Heart right ventricle (tissue), 16 donors: ENCODE measurements at regions not wholly inside any gene's neighbourhood (a gene's known extent, or its start where the extent isn't known, plus 50 kb on each side); places are given as distances from the start of the nearest gene placed in this dataset.

Source experiments
- ATAC-seq, 8 donors: fragments of 200-7000 bp; cut with Tn5 transposase; one replicate each; pipeline ENCODE4 v1.9.1; 2020; ENCODE audit warnings: mild to moderate bottlenecking in 8 of 8, moderate library complexity in 8 of 8, moderate number of reproducible peaks in 1 of 8
- DNase-seq, 2 donors: peaks; one replicate each; pipeline ENCODE4 v3.0.0-alpha.2; 2020
- H3K27ac ChIP-seq, 10 donors: fragments of 200-600 bp; sonication (generic) in 2 of 10; one replicate each; pipeline versions ENCODE4 v1.5.0 to v1.8.0; 2020 to 2022; ENCODE audit warnings: mild to moderate bottlenecking in 3 of 10
- H3K27me3 ChIP-seq, 7 donors: fragments of 200-600 bp; one replicate each; pipeline ENCODE4 v1.8.0; 2021 to 2022; ENCODE audit warnings: mild to moderate bottlenecking in 2 of 7
- H3K36me3 ChIP-seq, 9 donors: fragments of 200-600 bp; sonication (generic) in 1 of 9; one replicate each; pipeline versions ENCODE4 v1.5.0 to v1.8.0; 2020 to 2022; ENCODE audit warnings: mild to moderate bottlenecking in 2 of 9
- H3K4me1 ChIP-seq, 9 donors: fragments of 200-600 bp; sonication (generic) in 1 of 9; one replicate each; pipeline versions ENCODE4 v1.5.0 to v1.8.0; 2020 to 2022; ENCODE audit warnings: mild to moderate bottlenecking in 4 of 9
- H3K4me3 ChIP-seq, 10 donors: fragments of 200-600 bp; sonication (generic) in 2 of 10; one replicate each; pipeline versions ENCODE4 v1.5.0 to v1.8.0; 2020 to 2022; ENCODE audit warnings: mild to moderate bottlenecking in 7 of 10, moderate library complexity in 2 of 10
- H3K9me3 ChIP-seq, 11 donors: fragments of 200-600 bp in 10 of 11; sonication (generic) in 2 of 11; one replicate each; pipeline versions ENCODE4 v1.5.0 to v1.8.0; 2013 to 2022; ENCODE audit warnings: mild to moderate bottlenecking in 2 of 11, control low read depth in 1 of 11, moderate library complexity in 1 of 11
- WGBS, 2 donors: extraction: QIAGEN DNeasy Blood & Tissue Kit; methylation state at CpG; one replicate each; pipeline ENCODE4 v1.1.7; 2013; ENCODE audit warnings: inconsistent platforms in 1 of 2; 5-methylcytosine and 5-hydroxymethylcytosine counted together
- intact Hi-C, 10 donors: fragments of 100-400 bp; cut with DNase I; formaldehyde crosslinking; loops; one replicate each; pipeline versions ENCODE4 v1.11.1 to v1.14.2; 2022
- TF ChIP-seq, protein P1 (sequence below), 9 donors: fragments of 200-600 bp; sonication (generic) in 2 of 9; IDR thresholded peaks; one replicate each; pipeline versions ENCODE4 v1.5.0 to v1.8.0; 2021 to 2022; ENCODE audit warnings: antibody characterized with exemption in 9 of 9, mild to moderate bottlenecking in 5 of 9, moderate library complexity in 1 of 9
- donor health status: Arrhythmogenic right ventricular cardiomyopathy.
- donor health status: ischemic (EF 13 %, LVEDD 7.1; RV severe dilation, severe dysfunction).
- donor health status: healthy with polysubstance abuse.
- donor health status: DM: no; HTN: yes; CAD: no.
- donor health status: DM: no; HTN: no; CAD: no.
- donor health status: ischemic (EF 25% LVEDD 6.9; RV normal size, moderate dysfunction).
- donor health status: ischemic (EF 25% LVEDD 5.7; RV mildly dilated, moderate dysfunction).
- donor health status: healthy.
- donor health status: DM: yes; HTN: yes; CAD: no.
- donor health status: Ischemic cardiomyopathy.
- donor health status: ischemic (EF 35%, LVEDD 5.7; RV mildly dilated, moderate dysfunction).
- donor health status: nonischemic (EF 11% LVEDD 7.7; RV severe dilation, severe dysfunction).
- donor health status: DM: yes; HTN: yes; CAD: no.
- donor health status: PGD.
- donor health status: ischemic (EF 29% LVEDD 5.4; RV normal size, mild dysfunction).
- donor health status: nonischemic (EF 23%, LVEDD 6.1; RV moderate dilation, normal function).

GRCh38 chr1:164504749-164505148 lies 54.2 kb upstream of the PBX1 start:
- intact Hi-C loops, result no loop called here
- H3K27me3 ChIP-seq, result no peaks in the 10 kb centered on the region
- H3K4me1 ChIP-seq, result no peaks in the 10 kb centered on the region
- H3K27ac ChIP-seq, result no peak overlapping the region
- no peak for ATAC-seq
- no peaks in the 10 kb centered on the region for H3K36me3 ChIP-seq
- H3K9me3 ChIP-seq, result peaks cover 0 to 23% (median 7%) of the 10 kb centered on the region in 11 donors
- DNase-seq, result no peak
- 82 to 94% methylated on average over 1 of the region's 1 CpG for whole genome bisulfite sequencing, 2 donors
- TF ChIP-seq, protein P1, sequence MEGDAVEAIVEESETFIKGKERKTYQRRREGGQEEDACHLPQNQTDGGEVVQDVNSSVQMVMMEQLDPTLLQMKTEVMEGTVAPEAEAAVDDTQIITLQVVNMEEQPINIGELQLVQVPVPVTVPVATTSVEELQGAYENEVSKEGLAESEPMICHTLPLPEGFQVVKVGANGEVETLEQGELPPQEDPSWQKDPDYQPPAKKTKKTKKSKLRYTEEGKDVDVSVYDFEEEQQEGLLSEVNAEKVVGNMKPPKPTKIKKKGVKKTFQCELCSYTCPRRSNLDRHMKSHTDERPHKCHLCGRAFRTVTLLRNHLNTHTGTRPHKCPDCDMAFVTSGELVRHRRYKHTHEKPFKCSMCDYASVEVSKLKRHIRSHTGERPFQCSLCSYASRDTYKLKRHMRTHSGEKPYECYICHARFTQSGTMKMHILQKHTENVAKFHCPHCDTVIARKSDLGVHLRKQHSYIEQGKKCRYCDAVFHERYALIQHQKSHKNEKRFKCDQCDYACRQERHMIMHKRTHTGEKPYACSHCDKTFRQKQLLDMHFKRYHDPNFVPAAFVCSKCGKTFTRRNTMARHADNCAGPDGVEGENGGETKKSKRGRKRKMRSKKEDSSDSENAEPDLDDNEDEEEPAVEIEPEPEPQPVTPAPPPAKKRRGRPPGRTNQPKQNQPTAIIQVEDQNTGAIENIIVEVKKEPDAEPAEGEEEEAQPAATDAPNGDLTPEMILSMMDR (IDR thresholded peaks at IDR 0.05), result no peak
- H3K4me3 ChIP-seq, result no peak overlapping the region
